GM12873 (cell line): ENCODE measurements at regions not wholly inside any gene's neighbourhood (a gene's known extent, or its start where the extent isn't known, plus 50 kb on each side); places are given as distances from the start of the nearest gene placed in this dataset.

Experiments used
- TF ChIP-seq, protein P1 (sequence below): IDR thresholded peaks from 2 replicates; pipeline ENCODE4 v1.5.1; 2012; ENCODE audit warnings: low read depth, mild to moderate bottlenecking, moderate library complexity, low read length, control low read depth; ENCODE audit not compliant: insufficient read depth; ENCODE audit errors: missing control alignments

DNA sequence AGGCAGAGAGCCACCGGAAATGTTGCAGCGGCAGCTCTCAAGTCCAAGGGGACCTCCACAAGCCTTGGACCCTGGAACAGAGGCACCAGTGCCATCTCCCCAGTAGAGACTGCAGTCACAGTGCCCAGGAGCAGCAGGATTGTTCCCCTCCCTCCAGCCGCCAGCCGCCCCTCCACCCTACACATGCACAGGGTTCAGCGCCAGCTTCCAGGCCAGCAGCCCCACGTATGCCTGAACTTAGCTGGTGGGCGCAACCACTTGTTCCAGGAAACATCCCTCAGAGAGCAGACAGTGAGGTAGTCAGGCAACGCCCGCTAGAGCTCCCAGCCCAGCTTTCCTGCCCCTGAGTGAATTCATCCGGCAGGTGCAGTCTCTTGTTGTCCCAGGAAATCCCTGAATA lies 1098.1 kb upstream of the NCAM2 start:
- TF ChIP-seq, protein P1, sequence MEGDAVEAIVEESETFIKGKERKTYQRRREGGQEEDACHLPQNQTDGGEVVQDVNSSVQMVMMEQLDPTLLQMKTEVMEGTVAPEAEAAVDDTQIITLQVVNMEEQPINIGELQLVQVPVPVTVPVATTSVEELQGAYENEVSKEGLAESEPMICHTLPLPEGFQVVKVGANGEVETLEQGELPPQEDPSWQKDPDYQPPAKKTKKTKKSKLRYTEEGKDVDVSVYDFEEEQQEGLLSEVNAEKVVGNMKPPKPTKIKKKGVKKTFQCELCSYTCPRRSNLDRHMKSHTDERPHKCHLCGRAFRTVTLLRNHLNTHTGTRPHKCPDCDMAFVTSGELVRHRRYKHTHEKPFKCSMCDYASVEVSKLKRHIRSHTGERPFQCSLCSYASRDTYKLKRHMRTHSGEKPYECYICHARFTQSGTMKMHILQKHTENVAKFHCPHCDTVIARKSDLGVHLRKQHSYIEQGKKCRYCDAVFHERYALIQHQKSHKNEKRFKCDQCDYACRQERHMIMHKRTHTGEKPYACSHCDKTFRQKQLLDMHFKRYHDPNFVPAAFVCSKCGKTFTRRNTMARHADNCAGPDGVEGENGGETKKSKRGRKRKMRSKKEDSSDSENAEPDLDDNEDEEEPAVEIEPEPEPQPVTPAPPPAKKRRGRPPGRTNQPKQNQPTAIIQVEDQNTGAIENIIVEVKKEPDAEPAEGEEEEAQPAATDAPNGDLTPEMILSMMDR: no peak

DNA sequence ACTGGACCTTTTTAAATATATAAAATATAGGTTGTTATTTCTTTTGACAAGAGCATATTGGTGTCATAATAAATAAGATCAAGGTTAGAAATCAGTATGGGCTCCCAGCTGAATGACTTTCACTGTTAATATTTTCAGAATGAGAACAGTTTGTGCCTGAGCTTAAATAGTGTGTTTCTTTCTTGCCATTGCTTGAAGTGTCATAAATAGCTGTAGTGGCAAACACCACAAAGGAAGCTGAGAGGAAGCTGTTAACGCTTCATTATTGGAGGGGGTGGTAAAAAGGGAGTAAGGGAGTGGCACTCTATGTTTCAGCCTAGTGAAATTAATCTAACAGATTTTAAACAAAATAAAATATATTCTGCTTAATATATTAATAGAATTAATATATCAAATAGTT lies 1089.8 kb upstream of the NCAM2 start:
- TF ChIP-seq, protein P1: no peak

DNA sequence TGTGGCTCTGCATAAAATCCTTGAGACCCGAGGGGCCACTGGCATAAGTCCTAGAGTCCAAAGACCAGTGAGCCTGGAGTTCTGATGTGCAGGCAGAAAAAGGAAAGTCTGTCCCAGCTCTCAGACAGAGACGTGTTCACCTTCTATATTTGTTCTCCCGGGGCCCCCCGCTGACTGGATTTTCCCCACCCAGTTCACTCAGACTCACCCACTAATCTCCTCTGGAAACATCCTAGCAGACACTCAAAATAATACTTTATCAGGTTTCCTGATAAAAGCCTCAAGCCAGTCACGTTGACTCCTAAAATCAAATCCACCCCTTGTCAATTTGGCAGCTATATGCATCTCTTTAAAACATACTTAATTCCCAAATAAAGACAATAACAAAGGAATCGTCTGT lies 1084.2 kb upstream of the NCAM2 start:
- TF ChIP-seq, protein P1: no peak

DNA sequence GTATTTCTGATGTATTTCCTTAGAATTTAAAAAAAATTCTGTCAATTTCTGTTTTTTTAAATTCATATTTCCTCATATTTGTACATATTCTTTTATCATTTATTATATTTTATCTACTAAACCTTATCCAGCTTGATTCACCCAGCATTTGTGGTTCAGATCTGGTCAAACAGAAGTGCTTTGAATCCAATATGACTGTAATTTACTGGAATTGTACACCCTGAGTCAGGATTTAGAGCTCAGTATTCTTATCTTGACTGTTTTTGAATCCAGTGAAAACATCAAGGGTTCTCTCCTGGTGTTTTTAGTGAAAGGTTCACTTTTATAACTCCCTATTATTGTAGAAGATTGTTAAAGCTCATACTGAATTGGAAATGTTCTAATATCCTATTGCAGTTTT lies 1077.0 kb upstream of the NCAM2 start:
- TF ChIP-seq, protein P1: no peak

DNA sequence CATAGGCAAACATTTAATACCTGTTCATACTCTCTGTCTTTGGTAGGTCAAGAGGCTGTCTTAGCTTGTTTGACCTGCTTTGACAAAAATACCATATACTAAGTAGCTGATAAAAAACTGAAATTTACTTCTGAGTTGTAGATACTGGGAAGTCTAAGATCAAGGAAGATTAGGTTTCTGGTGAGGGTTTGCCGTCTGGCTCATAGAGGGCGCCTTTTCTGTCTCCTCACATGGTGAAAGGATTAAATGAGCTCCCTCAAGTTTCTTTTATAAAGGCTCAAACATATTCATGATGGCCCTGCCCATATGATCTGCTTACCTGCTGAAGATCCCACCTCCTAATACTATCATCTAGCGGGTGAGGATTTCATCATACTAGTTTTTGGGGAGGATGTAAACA lies 1076.1 kb upstream of the NCAM2 start:
- TF ChIP-seq, protein P1: no peak

DNA sequence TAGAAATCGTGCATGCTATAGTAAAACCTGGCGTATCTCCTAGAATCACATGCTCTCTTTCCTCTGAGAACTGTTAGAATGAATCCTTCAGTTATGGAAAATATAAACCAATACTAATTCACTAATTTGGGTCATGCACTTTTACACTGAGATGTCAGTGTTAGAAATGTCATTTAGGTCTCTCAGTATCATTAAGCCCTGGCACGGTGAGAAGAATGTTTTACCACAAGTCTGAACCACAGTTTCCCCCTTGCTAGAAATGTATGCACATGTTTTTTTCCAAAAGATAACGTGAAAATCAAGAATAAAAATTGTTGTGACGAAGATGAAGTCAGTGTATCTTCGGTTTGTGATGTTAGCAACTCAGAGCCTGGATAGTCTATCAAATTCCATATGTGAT lies 1062.7 kb upstream of the NCAM2 start:
- TF ChIP-seq, protein P1: no peak

DNA sequence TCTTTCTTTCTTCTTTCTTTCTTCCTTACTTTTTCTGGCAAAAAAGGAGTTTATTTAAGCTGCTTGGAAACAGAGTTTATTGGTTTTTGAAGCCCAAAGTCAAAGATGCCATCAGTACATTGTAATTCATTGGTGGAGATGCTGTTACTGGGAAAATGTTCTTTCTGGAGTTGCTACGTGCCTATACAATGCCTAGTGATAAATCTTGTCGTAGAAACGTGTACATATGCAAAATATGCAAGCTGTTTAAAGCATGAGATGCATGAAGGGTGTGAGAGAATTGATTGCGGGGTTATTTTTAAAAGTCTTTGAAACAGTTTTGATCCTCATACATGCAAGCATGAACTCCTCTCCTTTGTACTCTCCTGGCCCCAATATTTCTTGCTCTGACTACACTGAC lies 1060.6 kb upstream of the NCAM2 start:
- TF ChIP-seq, protein P1: no peak
